Anterior cingulate cortex (tissue), 58 donors: ENCODE measurements at regions not wholly inside any gene's neighbourhood (a gene's known extent, or its start where the extent isn't known, plus 50 kb on each side); places are given as distances from the start of the nearest gene placed in this dataset.
"Not testable (repeated sequence)": the region's sequence is repeated elsewhere in the genome, so short reads cannot be mapped to it uniquely, and the experiment has no call there.

Experiments used
- DNase-seq, 58 donors: peaks; one replicate each; lab custom pipeline; 2025; lab: John Stamatoyannopoulos, UW

DNA sequence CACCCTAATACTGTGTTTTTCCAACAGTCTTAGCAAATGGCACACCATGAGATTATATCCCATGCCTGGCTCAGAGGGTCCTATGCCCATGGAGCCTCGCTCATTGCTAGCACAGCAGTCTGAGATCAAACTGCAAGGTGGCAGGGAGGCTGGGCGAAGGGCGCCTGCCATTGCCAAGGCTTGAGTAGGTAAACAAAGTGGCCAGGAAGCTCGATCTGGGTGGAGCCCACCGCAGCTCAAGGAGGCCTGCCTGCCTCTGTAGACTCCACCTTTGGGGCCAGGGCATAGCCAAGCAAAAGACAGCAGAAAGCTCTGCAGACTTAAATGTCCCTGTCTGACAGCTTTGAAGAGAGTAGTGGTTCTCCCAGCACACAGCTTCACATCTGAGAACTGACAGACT is 188.2 kb upstream of the ADGRL3 start:
- not testable (repeated sequence) for DNase-seq

DNA sequence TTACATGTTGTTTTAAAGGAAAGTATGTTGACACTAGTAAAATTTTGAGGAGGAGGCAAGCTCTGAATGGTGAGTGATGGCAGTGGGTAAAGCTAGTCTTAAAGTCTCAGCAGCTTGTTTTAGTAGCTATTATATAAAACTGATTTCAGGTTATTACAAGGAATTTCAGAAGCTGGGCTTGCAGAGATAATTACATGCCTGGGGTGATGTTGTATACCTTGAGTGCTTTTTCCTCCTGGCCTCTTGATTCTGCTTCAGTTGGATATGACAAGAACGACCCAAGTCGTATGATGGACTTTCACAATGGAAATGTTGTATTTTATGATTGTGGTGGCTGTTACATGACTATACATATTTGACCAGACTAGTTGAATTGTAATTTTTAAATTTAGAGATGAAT is 175.5 kb upstream of the ADGRL3 start:
- DNase-seq = no peak

DNA sequence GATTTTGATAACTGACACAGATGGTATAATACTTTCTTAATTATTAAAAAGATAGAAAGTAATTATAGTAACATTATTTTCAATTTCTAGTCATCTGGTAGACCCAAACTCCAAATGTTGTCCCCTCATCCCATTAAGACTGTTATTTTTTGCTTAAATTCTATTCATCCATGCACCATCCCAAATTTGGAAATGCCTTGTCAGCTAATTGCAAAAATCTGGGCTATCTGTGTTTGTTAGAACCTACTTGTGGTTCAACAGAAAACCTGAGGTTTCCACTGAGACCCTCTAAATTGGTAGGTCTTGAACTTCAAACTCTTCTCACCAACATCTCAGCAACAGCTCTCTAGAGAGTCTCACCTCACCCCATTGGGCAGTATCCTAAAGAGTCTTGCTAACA is 172.2 kb upstream of the ADGRL3 start:
- DNase-seq = no peak

DNA sequence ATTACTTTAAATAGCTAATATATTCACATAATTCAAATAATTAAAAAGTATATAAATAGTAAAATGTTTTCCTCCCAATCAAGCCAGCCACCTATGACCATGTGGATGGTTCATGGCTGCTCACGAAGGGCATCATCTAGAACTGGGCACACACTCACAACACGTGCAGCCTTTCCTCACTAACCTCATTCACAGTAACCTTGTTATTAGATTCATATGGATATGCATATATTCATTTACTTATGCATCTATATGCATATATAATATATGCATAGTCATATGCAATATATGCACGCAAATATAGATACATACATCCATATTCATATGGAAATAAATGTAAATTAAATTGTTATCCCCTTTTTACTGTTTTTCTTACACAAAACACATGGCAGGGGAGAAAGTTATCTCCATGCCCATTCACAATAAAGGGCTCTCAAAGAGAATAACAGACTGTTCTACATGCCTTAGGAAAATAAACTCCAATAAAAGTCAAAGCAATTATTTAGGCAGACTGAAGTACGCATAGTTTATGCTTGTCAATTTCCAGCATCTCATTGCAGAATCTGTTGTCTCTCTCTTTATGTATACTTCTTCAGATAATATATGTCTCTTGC is 163.9 kb upstream of the ADGRL3 start:
- DNase-seq = no peak

DNA sequence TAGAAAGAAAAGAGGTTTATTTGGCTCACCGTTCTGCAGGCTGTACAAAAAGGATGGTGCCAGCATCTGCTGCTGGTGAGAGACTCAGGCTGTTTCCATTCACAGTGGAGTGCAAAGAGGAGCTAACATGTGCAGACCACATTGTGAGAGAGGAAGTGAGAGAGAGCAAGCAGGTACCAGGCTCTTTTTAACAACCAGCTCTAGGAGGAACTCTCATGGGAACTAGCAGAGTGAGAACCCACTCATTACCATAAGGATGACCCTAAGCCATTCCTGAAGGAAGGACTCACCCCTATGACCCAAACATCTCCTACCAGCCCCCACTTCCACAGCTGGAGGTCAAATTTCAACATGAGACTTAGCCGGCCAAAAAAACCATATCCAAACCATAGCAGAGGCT is 158.6 kb upstream of the ADGRL3 start:
- no peak for DNase-seq

DNA sequence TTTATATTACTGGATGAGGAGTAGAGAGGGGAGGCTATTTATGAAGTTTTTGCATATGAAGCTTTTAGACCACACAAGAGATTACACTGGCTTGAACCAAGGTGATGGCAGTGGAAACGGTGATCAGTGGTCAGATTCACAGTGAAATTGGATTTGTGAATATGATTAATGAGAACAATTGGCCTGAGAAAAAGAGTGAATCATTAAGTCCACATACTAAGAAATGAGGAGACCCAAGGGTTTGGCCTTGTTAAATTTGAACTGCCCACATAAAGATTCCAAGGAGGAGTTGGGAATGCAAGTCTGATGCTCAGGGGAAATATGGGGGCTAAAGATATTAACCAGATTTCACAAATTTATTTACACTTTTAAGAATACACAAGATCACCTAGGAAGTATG is 155.3 kb upstream of the ADGRL3 start:
- DNase-seq = no peak

DNA sequence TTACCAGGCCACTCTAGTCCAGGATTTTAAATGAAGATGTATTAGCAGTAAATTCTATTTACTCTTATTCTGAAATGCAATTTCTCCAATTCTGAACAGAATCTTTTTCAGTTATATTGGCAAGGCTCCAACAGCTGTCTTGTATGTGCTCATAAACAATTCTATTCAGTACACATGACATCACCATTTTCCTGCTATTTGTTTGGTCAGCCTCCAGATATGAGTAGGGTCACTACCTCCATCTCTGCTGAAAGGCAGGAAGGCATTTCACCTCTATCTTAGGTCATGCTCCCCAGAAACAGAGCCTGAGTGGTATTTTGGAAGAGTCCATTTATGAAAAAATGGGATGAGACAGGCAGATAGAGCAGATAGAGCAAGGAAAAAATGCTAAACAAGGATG is 151.1 kb upstream of the ADGRL3 start:
- no peak for DNase-seq

DNA sequence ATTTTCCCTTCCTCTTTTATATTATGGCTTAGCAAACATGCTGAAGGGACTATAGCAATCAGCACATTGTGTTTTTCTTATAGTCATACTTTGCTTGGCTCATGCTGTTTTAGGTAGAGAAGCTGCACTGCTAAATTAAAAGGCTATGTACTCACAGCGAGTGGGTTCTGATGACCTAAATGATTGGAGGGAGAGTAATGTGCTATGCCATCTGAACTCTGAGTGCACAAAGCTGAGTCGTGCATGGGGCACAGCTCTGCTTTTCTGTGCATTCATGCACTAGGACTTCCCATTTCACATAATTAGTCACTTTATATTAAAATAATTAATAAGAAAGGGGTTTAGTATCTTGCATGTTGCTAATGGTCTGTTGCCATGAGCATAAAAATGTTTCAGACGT is 132.7 kb upstream of the ADGRL3 start:
- no peak for DNase-seq

DNA sequence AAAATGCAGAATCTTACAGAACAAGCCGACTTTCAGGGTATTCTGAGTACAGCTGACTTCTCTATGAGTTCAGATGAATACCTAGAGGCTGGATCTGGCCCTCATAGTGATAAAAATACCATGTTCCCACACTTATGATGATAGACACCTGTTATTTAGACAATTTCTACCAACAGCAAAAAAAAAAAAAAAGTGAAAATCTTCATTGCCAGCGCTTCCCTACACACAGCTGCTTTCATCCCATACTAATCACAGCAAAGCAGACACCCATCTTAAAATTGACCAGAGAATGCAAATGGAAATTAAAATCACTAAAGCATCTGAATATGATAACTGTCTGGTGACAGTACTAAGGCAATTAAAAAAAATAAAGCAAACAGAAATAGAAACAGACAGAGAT is 132.1 kb upstream of the ADGRL3 start:
- DNase-seq = no peak

DNA sequence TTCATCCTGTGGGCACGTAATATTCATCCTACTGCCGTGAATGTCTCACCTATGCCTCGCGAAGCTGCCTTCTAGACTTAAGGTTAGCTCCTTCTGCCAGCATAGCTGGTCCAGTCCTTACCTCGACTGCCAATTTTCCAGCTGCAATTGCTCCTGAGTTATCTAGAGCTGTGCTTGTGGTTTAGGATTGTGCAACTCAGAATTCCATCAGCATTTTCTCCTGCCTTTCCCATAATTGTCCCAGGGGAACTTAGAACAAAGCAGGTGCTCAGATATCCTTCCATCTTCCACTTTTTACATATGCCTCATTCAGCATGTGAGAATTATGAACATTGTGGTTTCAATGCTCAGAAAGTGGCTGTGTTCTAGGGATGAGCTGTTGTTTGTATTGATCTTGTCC is 131.4 kb upstream of the ADGRL3 start:
- DNase-seq = no peak

DNA sequence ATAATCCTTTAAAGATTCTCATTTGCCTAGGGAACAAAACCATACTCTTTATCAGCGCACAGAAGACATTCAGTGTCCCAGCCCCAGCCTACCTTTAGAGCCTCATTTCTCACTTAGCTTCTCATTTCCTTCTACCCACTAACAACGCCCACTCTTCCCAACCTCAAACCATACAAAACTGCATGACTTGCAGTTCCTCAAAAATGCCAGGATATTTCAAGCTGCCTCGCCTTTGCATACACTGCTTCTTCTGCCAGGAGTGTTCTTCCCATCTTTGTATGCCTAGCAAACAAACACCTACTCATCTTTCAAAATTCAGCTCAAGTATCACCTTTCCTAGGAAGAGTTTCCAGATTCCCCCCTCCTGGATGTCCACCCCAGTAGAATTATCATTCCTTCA is 129.9 kb upstream of the ADGRL3 start:
- peak in 6 of 58 donors; percentile 0 to 52 (median 2) for DNase-seq

DNA sequence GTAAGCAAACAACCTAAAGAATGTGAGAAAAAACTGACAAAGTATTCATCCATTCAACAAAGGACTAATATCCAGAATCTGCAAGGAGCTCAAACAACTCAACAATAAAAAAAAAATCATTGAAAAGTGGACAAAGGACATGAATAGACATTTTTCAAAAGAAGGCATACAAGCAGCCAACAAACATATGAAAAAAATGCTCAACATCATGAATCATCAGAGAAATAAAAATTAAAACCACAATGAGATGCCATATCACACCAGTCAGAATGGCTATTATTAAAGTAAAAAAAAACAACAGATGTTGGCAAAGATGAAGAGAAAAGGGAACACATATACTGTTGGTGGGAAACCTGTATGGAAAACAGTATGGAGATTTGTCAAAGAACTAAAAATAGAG is 120.7 kb upstream of the ADGRL3 start:
- no peak for DNase-seq

DNA sequence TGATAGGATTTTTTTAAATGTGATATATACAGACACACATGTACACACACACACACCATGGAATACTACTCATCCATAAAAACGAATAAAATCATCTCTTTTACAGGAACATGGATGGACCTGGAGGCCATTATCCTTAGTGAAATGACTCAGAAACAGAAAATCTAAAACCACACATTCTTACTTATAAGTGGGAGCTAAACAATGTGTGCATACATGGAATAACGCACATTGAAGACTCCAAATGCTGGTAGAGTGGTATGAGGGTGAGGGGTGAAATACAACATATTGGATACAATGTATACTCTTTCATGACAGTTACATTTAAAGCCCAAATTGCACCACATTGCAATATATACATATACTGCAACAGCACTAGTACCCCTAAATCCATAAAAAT is 120.2 kb upstream of the ADGRL3 start:
- DNase-seq = no peak

DNA sequence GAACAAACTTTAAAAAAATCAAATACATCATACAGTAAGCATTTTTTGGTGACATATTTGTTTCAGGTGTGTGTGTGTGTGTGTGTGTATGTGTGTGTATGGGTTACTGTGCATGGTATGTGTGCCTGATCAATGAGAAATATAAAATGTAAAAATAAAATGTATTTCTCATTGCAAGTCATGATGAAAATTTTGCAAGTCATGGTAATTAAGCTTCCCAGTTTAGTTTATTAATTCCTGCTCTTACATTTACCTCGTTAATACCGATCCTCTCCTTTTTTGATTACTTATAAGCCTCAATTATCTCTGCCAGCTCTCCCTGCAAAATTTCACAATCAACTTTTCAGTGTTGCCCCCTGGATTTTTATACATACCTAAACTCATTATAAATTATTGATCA is 114.6 kb upstream of the ADGRL3 start:
- no peak for DNase-seq

DNA sequence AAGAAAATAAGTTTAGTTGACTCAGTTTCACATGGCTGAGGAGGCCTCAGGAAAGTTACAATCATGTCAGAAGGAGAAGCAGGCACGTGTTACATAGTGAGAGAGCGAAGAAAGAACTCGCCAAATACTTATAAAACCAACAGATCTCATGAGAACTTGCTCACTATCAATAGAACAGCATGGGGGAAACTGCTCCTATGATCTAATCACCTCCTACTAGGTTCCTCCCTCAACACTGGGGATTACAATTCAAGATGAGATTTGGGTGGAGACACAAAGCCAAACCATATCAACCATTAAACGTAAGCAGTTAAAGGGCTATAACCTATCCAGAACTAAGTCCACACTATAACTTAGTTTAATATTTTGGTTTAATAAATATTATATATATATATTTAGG is 113.8 kb upstream of the ADGRL3 start:
- no peak for DNase-seq

DNA sequence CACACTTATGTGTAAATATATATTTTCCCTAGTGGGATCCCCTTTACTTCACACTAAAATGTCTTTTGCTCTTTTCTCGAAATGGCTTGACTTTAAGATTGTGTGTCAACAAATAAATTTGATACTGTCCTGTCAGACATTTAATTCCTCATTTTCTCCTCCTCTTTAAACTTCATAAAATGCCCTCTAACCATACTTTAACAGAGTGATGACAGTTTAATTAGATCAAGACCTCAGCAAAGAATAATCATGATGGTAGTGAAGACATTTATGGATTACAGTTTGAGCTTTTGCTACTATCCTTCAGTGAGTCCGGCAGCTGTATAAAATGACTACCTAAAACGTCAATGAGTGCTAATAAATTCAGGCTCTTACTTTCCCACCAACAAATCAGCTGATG is 113.1 kb upstream of the ADGRL3 start:
- no peak for DNase-seq

DNA sequence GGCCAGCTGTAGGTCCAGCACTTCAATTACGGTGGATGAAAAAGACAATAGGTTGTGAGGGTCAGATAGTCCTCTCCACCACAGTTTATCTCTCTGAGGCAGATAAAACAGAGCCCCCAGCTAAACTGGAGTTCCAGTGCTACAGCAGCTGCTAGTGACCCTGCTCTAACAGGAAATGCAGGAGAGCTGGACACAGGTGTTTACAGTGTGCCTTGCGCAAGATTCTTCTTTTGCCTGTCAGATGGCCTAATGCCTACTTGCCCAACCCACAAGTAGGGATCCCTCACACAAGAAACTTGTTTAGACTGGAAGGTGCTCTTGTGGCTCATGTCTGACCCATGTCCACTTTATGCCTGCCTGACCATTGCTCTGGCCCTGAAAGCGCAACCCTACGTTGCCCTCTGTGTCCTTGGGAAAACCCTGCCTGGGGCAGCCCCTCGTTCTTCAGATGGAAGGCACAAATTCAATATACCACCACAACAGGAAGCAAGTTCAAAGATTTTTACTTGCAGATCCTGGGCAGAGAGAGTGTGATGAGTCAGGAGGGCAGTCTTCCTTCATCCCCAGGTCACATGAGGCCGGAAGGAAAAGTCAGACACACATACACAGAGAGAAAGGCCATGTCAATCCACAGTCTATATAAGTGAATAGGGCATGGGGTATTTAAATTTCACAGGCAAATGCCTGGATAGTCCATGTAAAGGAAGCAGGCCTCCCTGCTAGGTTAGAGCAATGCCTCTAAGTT is 105.1 kb upstream of the ADGRL3 start:
- DNase-seq = no peak

DNA sequence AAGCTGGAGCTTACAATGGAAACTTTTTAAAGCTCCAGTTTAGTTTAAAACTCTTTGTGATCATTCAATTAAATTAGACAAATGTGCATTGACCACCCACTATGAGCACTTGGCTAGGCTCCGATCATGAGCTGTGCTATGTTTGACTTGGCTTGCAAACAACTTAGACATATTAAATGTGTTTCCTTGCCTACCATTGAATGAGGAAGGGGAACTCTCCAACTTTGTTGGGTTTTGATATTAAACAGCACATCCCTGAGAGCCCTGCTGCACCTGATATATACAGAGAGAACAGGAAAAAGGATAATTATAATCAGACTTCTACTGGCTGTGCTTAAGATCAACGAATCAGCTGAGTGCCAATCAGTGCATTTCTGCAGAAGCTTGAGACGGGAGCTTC is 71.4 kb upstream of the ADGRL3 start:
- no peak for DNase-seq

DNA sequence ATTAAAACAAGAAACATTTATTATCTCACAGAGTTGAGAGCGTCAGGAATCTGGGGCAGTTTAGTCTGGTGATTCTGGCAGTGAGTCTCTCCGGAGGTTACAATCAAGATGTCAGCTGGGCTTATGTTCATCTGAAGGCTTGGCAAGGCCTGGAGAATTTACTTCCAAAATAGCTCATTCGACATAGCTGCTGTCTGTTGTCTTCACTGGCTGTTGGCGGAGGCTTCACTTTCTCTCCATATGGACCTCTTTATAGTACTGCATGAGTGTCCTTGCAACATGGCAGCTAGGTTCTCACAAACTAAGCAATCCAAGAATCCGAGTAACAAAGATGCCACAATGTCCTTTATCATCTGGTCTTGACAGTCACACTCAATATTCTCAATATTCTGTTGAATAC is 70.2 kb upstream of the ADGRL3 start:
- DNase-seq = no peak

DNA sequence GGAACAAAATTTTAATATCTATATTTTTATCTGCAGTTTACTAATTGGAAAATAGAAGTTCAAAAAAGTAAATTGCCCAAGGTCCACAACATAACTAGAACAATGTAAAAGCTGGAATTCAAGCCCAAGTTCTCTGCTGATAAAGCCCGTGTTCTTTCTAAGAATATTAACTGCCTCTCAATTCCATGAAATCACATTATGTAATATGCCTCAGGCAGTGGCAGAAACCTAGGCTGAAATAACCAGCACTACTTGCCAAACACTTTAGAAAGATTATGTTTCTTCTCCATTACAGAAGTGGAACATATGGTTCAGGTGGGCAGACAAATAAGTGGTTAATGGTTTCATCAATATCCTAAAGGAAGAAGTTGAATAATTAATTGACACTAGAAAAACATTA is 56.7 kb upstream of the ADGRL3 start:
- DNase-seq = no peak

DNA sequence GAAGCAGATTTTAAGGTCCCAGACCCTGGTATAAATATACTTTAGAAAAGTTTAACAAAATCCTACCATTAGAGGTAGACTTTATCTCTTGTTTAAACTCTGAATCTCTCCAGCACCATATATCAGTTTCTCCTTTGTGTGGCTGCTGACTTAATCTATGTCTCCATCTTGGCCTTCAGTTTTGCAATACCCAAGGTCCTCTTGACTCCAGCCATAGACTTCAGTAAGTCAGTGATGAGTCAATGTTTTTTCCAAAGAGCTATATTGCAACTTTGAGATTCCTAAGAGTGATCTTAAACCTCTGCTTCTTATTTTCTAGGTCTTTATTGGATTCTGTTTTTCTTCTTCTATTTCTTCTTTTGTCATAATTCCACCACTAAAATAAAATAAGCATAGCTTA is 50.8 kb upstream of the ADGRL3 start:
- no peak for DNase-seq
